SU-DHL-6 (cell line): ENCODE measurements at regions not wholly inside any gene's neighbourhood (a gene's known extent, or its start where the extent isn't known, plus 50 kb on each side); places are given as distances from the start of the nearest gene placed in this dataset.

Experiments
- H2AFZ ChIP-seq: fragments of 200-600 bp; sonication (generic); 2 replicates; pipeline ENCODE4 v1.6.1; 2014; ENCODE audit warnings: low read depth, mild to moderate bottlenecking, moderate library complexity, mixed read lengths, antibody characterized with exemption, low read length; ENCODE audit not compliant: severe bottlenecking
- H3F3A ChIP-seq: fragments of 200-600 bp; shearing (Covaris generic); 2 replicates; pipeline ENCODE4 v1.6.0; 2016; ENCODE audit warnings: antibody characterized with exemption, mild to moderate bottlenecking; ENCODE audit not compliant: insufficient read depth
- H3K27ac ChIP-seq: fragments of 200-600 bp; sonication (generic); 2 replicates; pipeline ENCODE4 v1.5.1; 2016; ENCODE audit warnings: low read depth, mild to moderate bottlenecking, low read length, moderate library complexity, mixed read lengths
- H3K27me3 ChIP-seq: fragments of 200-600 bp; sonication (generic), shearing (Covaris generic); 2 replicates; pipeline ENCODE4 v1.6.0; 2014; ENCODE audit warnings: mild to moderate bottlenecking, low read length
- H3K36me3 ChIP-seq: fragments of 200-600 bp; sonication (generic); 2 replicates; pipeline ENCODE4 v1.6.1; 2014; ENCODE audit warnings: mild to moderate bottlenecking, low read length, mixed read lengths
- H3K4me2 ChIP-seq: fragments of 300-600, 200-600 bp; shearing (Covaris generic), sonication (generic); 2 replicates; pipeline ENCODE4 v1.6.0; 2014; ENCODE audit warnings: low read length, low read depth, mild to moderate bottlenecking; ENCODE audit not compliant: poor library complexity, severe bottlenecking
- H3K4me3 ChIP-seq: fragments of 200-600 bp; sonication (generic); 2 replicates; pipeline ENCODE4 v1.5.1; 2014; ENCODE audit warnings: antibody characterized with exemption, low read length, mild to moderate bottlenecking, mixed read lengths; ENCODE audit not compliant: insufficient read depth, poor library complexity, severe bottlenecking
- H3K79me2 ChIP-seq: fragments of 200-600 bp; sonication (generic); 2 replicates; pipeline ENCODE4 v1.6.1; 2014; ENCODE audit warnings: mild to moderate bottlenecking, low read length, moderate library complexity; ENCODE audit not compliant: insufficient read depth
- H3K9ac ChIP-seq: fragments of 200-600 bp; sonication (generic); 2 replicates; pipeline ENCODE4 v1.7.0; 2014; ENCODE audit warnings: mild to moderate bottlenecking, low read length
- H3K9me2 ChIP-seq: fragments of 200-600 bp; sonication (generic); replicated peaks from 2 replicates; pipeline ENCODE4 v1.6.1; 2014; ENCODE audit warnings: low read length; ENCODE audit not compliant: insufficient read depth
- H3K9me3 ChIP-seq: fragments of 200-600 bp; sonication (generic); 2 replicates; pipeline ENCODE4 v1.6.1; 2014; ENCODE audit warnings: low read length, mixed read lengths; ENCODE audit not compliant: insufficient read depth
- H4K20me1 ChIP-seq: fragments of 200-600 bp; sonication (generic); 2 replicates; pipeline ENCODE4 v1.6.1; 2014; ENCODE audit warnings: low read depth, mild to moderate bottlenecking, antibody characterized with exemption, low read length, moderate library complexity, mixed read lengths
- EZH2phosphoT487 ChIP-seq: fragments of 200-600 bp; sonication (generic), shearing (Covaris generic); conservative IDR thresholded peaks from 2 replicates; pipeline ENCODE4 v1.6.1; 2018; ENCODE audit warnings: mild to moderate bottlenecking, antibody characterized with exemption, low read length, moderate library complexity, mixed read lengths
- TF ChIP-seq, protein P1 (sequence below): fragments of 200-600 bp; sonication (generic); IDR thresholded peaks from one replicate; pipeline ENCODE4 v1.5.1; 2017; ENCODE audit warnings: antibody characterized with exemption, mild to moderate bottlenecking, low read length, moderate library complexity; ENCODE audit not compliant: insufficient read depth, poor library complexity, severe bottlenecking

DNA sequence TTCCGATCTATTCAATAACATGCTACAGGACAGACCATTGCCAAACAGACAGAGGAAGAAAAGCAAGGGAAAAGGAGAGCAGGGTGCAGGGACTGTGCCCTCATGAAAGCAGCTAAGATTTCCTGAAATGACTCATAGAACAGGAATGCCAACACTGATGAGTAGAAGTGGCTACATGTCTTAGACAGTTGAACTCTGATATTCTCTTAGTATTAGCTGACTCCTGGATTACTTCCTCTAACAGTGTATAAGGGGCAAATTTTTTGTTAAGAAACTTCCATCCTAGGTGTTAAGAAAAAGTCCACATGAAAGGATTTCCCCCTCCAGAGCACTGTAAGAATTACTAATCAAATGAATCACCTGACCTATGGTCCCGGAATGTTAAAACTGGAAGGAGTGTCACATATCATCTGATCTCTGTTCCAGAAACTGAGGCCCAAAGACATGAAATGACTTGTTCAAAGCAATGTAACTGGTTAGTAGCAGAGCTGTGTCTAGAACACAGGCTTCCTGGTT is 224.9 kb downstream of the IBTK start:
- Histone ChIP-seq H2AFZ (no peak overlapping the region), H3K27me3 (no peaks in the 10 kb centered on the region), H3K9me3 (no peaks in the 10 kb centered on the region), H3K9me2 (no peaks in the 10 kb centered on the region), H3F3A (no peaks in the 10 kb centered on the region), H3K4me2 (no peak overlapping the region), H3K4me3 (no peak overlapping the region), H3K36me3 (no peaks in the 10 kb centered on the region), H4K20me1 (no peaks in the 10 kb centered on the region), H3K79me2 (no peaks in the 10 kb centered on the region), H3K27ac (no peak overlapping the region), H3K9ac (no peak overlapping the region)
- TF ChIP-seq, protein P1, sequence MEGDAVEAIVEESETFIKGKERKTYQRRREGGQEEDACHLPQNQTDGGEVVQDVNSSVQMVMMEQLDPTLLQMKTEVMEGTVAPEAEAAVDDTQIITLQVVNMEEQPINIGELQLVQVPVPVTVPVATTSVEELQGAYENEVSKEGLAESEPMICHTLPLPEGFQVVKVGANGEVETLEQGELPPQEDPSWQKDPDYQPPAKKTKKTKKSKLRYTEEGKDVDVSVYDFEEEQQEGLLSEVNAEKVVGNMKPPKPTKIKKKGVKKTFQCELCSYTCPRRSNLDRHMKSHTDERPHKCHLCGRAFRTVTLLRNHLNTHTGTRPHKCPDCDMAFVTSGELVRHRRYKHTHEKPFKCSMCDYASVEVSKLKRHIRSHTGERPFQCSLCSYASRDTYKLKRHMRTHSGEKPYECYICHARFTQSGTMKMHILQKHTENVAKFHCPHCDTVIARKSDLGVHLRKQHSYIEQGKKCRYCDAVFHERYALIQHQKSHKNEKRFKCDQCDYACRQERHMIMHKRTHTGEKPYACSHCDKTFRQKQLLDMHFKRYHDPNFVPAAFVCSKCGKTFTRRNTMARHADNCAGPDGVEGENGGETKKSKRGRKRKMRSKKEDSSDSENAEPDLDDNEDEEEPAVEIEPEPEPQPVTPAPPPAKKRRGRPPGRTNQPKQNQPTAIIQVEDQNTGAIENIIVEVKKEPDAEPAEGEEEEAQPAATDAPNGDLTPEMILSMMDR: no peak
- no peak for TF ChIP-seq EZH2phosphoT487

- Histone ChIP-seq H3K27ac (no peak overlapping the region), H3K27me3 (no peaks in the 10 kb centered on the region), H3K4me2 (no peak overlapping the region), H3K9ac (no peak overlapping the region), H3K9me3 (no peaks in the 10 kb centered on the region), H3K79me2 (no peaks in the 10 kb centered on the region), H3K36me3 (no peaks in the 10 kb centered on the region), H3K9me2 (no peaks in the 10 kb centered on the region), H3F3A (no peaks in the 10 kb centered on the region), H3K4me3 (no peak overlapping the region), H4K20me1 (no peaks in the 10 kb centered on the region), H2AFZ (no peak overlapping the region)
- no peak for TF ChIP-seq EZH2phosphoT487
- TF ChIP-seq, protein P1: no peak
Observed at GRCh38 chr6:82017773-82018172, 229.8 kb downstream of the IBTK start.

DNA sequence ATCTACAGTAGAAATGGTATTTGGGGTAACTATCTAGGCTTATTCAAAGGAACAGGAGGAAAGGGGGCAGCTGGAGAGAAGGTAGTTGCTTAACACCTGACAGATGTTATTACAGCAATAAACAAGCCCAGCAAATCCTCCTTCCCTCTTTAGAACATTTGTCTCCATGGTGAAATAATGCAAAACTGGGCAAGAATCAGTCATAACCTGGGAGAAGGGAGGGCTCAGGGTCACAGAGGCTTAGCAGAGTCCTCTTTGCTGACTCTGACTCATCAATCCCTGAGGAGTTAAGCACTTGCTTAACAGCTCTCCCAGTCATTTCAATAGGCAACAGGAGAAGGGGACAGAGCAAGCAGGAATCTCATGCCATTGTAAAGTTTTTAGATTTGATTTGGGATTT is 230.3 kb downstream of the IBTK start:
- no peak overlapping the region for H2AFZ ChIP-seq
- no peak for TF ChIP-seq EZH2phosphoT487
- TF ChIP-seq, protein P1: no peak
- no peak overlapping the region for H3K27ac ChIP-seq
- H3F3A ChIP-seq: no peaks in the 10 kb centered on the region
- no peaks in the 10 kb centered on the region for H4K20me1 ChIP-seq
- H3K9ac ChIP-seq: no peak overlapping the region
- no peak overlapping the region for H3K4me2 ChIP-seq
- H3K4me3 ChIP-seq: no peak overlapping the region
- no peaks in the 10 kb centered on the region for H3K27me3 ChIP-seq
- H3K9me3 ChIP-seq: no peaks in the 10 kb centered on the region
- H3K36me3 ChIP-seq: no peaks in the 10 kb centered on the region
- no peaks in the 10 kb centered on the region for H3K9me2 ChIP-seq
- H3K79me2 ChIP-seq: no peaks in the 10 kb centered on the region
